CD14-positive monocyte (primary cell): ENCODE measurements at regions not wholly inside any gene's neighbourhood (a gene's known extent, or its start where the extent isn't known, plus 50 kb on each side); places are given as distances from the start of the nearest gene placed in this dataset.

ENCODE experiments used
- DNase-seq, 3 donors: peaks; one replicate each; pipeline ENCODE4 v3.0.0-alpha.2; 2011 to 2022
- H2AFZ ChIP-seq: 2 replicates; pipeline ENCODE4 v1.6.0; 2012; ENCODE audit warnings: mild to moderate bottlenecking, low read depth, low read length, inconsistent platforms; ENCODE audit not compliant: insufficient read depth, poor library complexity, severe bottlenecking
- H3K27ac ChIP-seq, 2 donors: 1 replicate in 1 of 2; 2 replicates in 1 of 2; pipeline ENCODE4 v1.5.1; 2012 to 2013; ENCODE audit warnings: low read length in 2 of 2, control low read depth in 1 of 2, inconsistent platforms in 1 of 2, low read depth in 1 of 2, mild to moderate bottlenecking in 1 of 2
- H3K27me3 ChIP-seq, 2 donors: one replicate each; pipeline versions ENCODE4 v1.6.0 to v1.6.1; 2011 to 2013; ENCODE audit warnings: low read length in 2 of 2; ENCODE audit not compliant: control insufficient read depth in 2 of 2, insufficient read depth in 2 of 2
- H3K36me3 ChIP-seq, 2 donors: replicated peaks in 1 of 2; 1 replicate in 1 of 2; 2 replicates in 1 of 2; pipeline versions ENCODE4 v1.5.1 to v1.6.1; 2012 to 2013; ENCODE audit warnings: low read length in 2 of 2, control low read depth in 1 of 2, inconsistent platforms in 1 of 2, mild to moderate bottlenecking in 1 of 2; ENCODE audit not compliant: insufficient read depth in 2 of 2, control insufficient read depth in 1 of 2
- H3K4me1 ChIP-seq, 2 donors: 1 replicate in 1 of 2; 2 replicates in 1 of 2; pipeline versions ENCODE4 v1.5.1 to v1.6.1; 2012 to 2013; ENCODE audit warnings: low read length in 2 of 2, control low read depth in 1 of 2, inconsistent platforms in 1 of 2, mild to moderate bottlenecking in 1 of 2, moderate library complexity in 1 of 2; ENCODE audit not compliant: insufficient read depth in 2 of 2, control insufficient read depth in 1 of 2
- H3K4me2 ChIP-seq: replicated peaks from 2 replicates; pipeline ENCODE3; 2012; ENCODE audit warnings: low read length, moderate library complexity, mild to moderate bottlenecking; ENCODE audit not compliant: poor library complexity, severe bottlenecking; ENCODE audit errors: extremely low read depth
- H3K4me3 ChIP-seq, 3 experiments: fragments of 200-600 bp in 1 of 3; sonication (generic) in 1 of 3; replicated peaks in 1 of 3; 1 replicate in 2 of 3; 2 replicates in 1 of 3; pipeline ENCODE4 v1.5.1; 2011 to 2013; ENCODE audit warnings: low read length in 3 of 3, mild to moderate bottlenecking in 3 of 3, control low read depth in 2 of 3, low read depth in 2 of 3, inconsistent platforms in 1 of 3, moderate library complexity in 1 of 3
- H3K79me2 ChIP-seq: 2 replicates; pipeline ENCODE4 v1.6.0; 2012; ENCODE audit warnings: mild to moderate bottlenecking, control low read depth, inconsistent platforms, low read length, moderate library complexity; ENCODE audit not compliant: insufficient read depth
- H3K9ac ChIP-seq: 2 replicates; pipeline ENCODE4 v1.6.0; 2017; ENCODE audit warnings: low read length, mild to moderate bottlenecking; ENCODE audit not compliant: insufficient read depth, poor library complexity, severe bottlenecking
- H3K9me3 ChIP-seq, 2 donors: replicated peaks in 1 of 2; 1 replicate in 1 of 2; 2 replicates in 1 of 2; pipeline versions ENCODE4 v1.5.1 to v1.6.1; 2012 to 2013; ENCODE audit warnings: low read length in 2 of 2, control low read depth in 1 of 2; ENCODE audit not compliant: control insufficient read depth in 1 of 2, insufficient read depth in 1 of 2
- H4K20me1 ChIP-seq: 2 replicates; pipeline ENCODE4 v1.6.0; 2012; ENCODE audit warnings: mild to moderate bottlenecking, low read length, control low read depth, moderate library complexity; ENCODE audit not compliant: insufficient read depth
- H3K27ac Mint-ChIP-seq, 7 donors: one replicate each; pipeline ENCODE4 v1.8.0; 2020; ENCODE audit warnings: mild to moderate bottlenecking in 7 of 7, mixed read lengths in 7 of 7, moderate library complexity in 6 of 7, inconsistent platforms in 2 of 7
- H3K27me3 Mint-ChIP-seq, 3 donors: one replicate each; pipeline ENCODE4 v1.8.0; 2021 to 2022; ENCODE audit warnings: low read depth in 3 of 3, mild to moderate bottlenecking in 3 of 3, mixed read lengths in 3 of 3, moderate library complexity in 3 of 3, inconsistent platforms in 1 of 3
- H3K36me3 Mint-ChIP-seq, 2 donors: one replicate each; pipeline ENCODE4 v1.8.0; 2020; ENCODE audit warnings: mixed read lengths in 2 of 2, inconsistent platforms in 1 of 2, mild to moderate bottlenecking in 1 of 2
- H3K4me1 Mint-ChIP-seq: one replicate; pipeline ENCODE4 v1.8.0; 2020; ENCODE audit warnings: mild to moderate bottlenecking, mixed read lengths
- H3K4me3 Mint-ChIP-seq, 2 donors: one replicate each; pipeline ENCODE4 v1.8.0; 2020; ENCODE audit warnings: mild to moderate bottlenecking in 2 of 2, mixed read lengths in 2 of 2, moderate library complexity in 1 of 2
- H3K9me3 Mint-ChIP-seq, 7 donors: one replicate each; pipeline ENCODE4 v1.8.0; 2020 to 2022; ENCODE audit warnings: mixed read lengths in 7 of 7, mild to moderate bottlenecking in 6 of 7, moderate library complexity in 6 of 7, inconsistent platforms in 2 of 7
- WGBS: methylation state at CpG from one replicate; pipeline ENCODE4 v1.1.5; 2013; ENCODE audit warnings: missing lambda C conversion rate; ENCODE audit not compliant: insufficient coverage; 5-methylcytosine and 5-hydroxymethylcytosine counted together
- intact Hi-C, 2 donors: fragments of 100-400 bp; cut with micrococcal nuclease; formaldehyde crosslinking; loops; one replicate each; pipeline versions ENCODE4 v1.15.0 to v1.15.1; 2023
- TF ChIP-seq, protein P1 (sequence below): fragments of 200-600 bp; IDR thresholded peaks from one replicate; pipeline ENCODE4 v1.8.0; 2022; ENCODE audit warnings: antibody characterized with exemption, mild to moderate bottlenecking

DNA sequence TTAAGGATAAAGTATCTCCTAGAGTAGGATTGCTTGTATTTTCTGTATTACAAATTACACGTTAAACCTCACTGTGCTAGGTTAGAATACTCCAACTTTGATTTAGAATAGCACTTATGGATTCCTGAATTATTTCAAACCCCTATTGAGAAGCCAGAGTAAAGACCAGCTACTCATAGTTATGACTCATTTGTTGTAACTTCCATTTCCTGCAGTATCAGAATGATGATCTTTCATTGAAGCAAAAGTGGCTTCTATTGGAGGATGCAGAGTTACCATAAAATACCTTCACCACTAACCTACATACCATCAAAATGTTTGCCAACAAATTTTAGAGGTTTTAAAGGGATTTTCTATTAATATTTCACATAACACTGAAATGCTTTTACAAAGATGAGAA lies 1322.7 kb upstream of the ALCAM start:
- Histone ChIP-seq H3K4me1 (no peaks in the 10 kb centered on the region), H3K79me2 (no peaks in the 10 kb centered on the region), H3K36me3 (no peaks in the 10 kb centered on the region), H4K20me1 (no peaks in the 10 kb centered on the region), H3K9ac (no peak overlapping the region), H3K4me2 (no peak overlapping the region), H3K27me3 (no peaks in the 10 kb centered on the region), H3K27ac (no peak overlapping the region), H3K9me3 (peaks cover 8 to 11% of the 10 kb centered on the region in 2 donors), H3K4me3 (no peak overlapping the region), H2AFZ (no peak overlapping the region)
- no peak for DNase-seq
- no CpG with 5 or more reads among the region's 1 CpG for WGBS
- H3K9me3 Mint-ChIP-seq, result peaks cover 0 to 16% (median 6%) of the 10 kb centered on the region in 7 donors
- no peaks in the 10 kb centered on the region for H3K4me1 Mint-ChIP-seq
- no peaks in the 10 kb centered on the region for H3K27me3 Mint-ChIP-seq
- TF ChIP-seq, protein P1, sequence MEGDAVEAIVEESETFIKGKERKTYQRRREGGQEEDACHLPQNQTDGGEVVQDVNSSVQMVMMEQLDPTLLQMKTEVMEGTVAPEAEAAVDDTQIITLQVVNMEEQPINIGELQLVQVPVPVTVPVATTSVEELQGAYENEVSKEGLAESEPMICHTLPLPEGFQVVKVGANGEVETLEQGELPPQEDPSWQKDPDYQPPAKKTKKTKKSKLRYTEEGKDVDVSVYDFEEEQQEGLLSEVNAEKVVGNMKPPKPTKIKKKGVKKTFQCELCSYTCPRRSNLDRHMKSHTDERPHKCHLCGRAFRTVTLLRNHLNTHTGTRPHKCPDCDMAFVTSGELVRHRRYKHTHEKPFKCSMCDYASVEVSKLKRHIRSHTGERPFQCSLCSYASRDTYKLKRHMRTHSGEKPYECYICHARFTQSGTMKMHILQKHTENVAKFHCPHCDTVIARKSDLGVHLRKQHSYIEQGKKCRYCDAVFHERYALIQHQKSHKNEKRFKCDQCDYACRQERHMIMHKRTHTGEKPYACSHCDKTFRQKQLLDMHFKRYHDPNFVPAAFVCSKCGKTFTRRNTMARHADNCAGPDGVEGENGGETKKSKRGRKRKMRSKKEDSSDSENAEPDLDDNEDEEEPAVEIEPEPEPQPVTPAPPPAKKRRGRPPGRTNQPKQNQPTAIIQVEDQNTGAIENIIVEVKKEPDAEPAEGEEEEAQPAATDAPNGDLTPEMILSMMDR, result no peak
- H3K27ac Mint-ChIP-seq, result no peak overlapping the region
- no peak overlapping the region for H3K4me3 Mint-ChIP-seq
- intact Hi-C loops, result no loop called here
- no peaks in the 10 kb centered on the region for H3K36me3 Mint-ChIP-seq

DNA sequence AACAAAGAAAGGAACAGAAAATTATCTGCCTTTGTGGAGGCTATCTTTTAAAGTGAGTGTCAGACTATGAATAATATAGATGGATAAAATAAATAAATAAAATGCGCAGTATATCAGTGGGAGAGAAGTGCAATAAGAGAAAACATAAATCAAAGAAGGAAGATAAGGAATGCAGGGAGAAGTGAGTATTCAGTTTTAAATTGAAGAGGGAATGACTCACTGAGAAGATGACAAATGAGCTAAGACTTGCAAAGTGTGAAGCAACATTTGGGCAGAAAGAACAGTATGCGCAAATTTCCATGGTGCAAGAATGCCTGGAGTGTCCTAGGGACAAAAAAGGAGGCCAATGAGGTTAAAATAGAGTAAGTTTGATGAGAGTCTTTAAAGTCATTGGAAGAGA lies 1300.1 kb upstream of the ALCAM start:
- Histone ChIP-seq H3K4me2 (no peak overlapping the region), H4K20me1 (no peaks in the 10 kb centered on the region), H3K36me3 (no peaks in the 10 kb centered on the region), H3K27me3 (no peaks in the 10 kb centered on the region), H3K9ac (no peak overlapping the region), H3K79me2 (no peaks in the 10 kb centered on the region), H3K9me3 (no peaks in the 10 kb centered on the region), H2AFZ (no peak overlapping the region), H3K27ac (no peak overlapping the region), H3K4me1 (no peaks in the 10 kb centered on the region), H3K4me3 (no peak overlapping the region)
- no peak for DNase-seq
- Mint-ChIP-seq H3K4me3 (no peak overlapping the region), H3K27ac (no peak overlapping the region), H3K27me3 (peaks cover 0 to 3% (median 0%) of the 10 kb centered on the region in 3 donors), H3K36me3 (no peaks in the 10 kb centered on the region), H3K4me1 (no peaks in the 10 kb centered on the region), H3K9me3 (peaks cover 0 to 2% (median 0%) of the 10 kb centered on the region in 7 donors)
- intact Hi-C loops, result no loop called here
- TF ChIP-seq, protein P1, result no peak
- 93% methylated on average over 2 of the region's 2 CpGs for WGBS
